ENCODE measurements at regions not wholly inside any gene's neighbourhood (a gene's known extent, or its start where the extent isn't known, plus 50 kb on each side); places are given as distances from the start of the nearest gene placed in this dataset.

DNA sequence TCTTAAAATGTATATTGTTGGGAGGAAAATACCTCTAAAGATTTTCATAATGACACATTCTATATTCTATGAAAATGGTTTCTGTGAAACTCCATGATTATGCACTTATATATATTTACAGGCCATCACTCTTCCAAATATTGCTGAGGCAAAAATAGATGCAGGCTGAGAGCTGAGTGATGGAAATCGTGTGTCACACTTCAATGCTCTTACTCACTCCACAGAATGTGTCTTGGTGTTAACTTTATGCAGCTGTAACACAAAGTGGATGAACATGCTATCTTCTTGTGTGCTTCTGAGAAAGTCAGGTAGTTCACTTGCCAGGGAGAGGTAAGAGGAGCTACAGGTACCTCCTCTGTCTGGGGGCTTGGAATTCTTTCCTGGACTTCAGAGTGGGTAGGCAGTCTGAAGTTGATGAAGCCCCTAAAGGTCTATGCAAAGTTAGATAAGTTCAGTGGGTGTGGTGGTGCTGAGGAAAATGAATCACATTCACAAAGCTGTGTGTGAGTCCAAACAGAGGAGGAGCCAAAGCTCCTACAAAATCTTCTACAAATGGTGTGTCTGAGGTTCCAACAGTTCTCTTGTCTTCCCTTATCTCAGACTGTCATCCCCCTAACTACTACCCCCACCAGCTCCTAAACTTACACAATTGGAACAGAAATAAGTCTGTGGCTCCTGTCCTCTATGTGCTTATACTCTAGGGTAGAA, 74.2 kb upstream of the ST6GAL2 start:
- Histone ChIP-seq H3K36me3 (no peaks in the 10 kb centered on the region), H3K9me3 (no peaks in the 10 kb centered on the region), H3K4me3 (no peak overlapping the region), H3K27ac (replicated peaks in 1 of 4) (no peak overlapping the region), H3K27me3 (no peaks in the 10 kb centered on the region), H3K4me1 (no peaks in the 10 kb centered on the region)
- DNase-seq (ENCODE audit: extremely low spot score): no peak
- intact Hi-C loops (cut with DNase I): no loop called here
- 71% methylated on average over 1 of the region's 1 CpG for WGBS
- TF ChIP-seq POLR2AphosphoS5 (IDR thresholded peaks at IDR 0.05) (no peak), EP300 (IDR thresholded peaks at IDR 0.05) (no peak), POLR2A (IDR thresholded peaks at IDR 0.05; ENCODE audit: low read depth) (no peak)
- TF ChIP-seq, protein P1, sequence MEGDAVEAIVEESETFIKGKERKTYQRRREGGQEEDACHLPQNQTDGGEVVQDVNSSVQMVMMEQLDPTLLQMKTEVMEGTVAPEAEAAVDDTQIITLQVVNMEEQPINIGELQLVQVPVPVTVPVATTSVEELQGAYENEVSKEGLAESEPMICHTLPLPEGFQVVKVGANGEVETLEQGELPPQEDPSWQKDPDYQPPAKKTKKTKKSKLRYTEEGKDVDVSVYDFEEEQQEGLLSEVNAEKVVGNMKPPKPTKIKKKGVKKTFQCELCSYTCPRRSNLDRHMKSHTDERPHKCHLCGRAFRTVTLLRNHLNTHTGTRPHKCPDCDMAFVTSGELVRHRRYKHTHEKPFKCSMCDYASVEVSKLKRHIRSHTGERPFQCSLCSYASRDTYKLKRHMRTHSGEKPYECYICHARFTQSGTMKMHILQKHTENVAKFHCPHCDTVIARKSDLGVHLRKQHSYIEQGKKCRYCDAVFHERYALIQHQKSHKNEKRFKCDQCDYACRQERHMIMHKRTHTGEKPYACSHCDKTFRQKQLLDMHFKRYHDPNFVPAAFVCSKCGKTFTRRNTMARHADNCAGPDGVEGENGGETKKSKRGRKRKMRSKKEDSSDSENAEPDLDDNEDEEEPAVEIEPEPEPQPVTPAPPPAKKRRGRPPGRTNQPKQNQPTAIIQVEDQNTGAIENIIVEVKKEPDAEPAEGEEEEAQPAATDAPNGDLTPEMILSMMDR (IDR thresholded peaks at IDR 0.05): no peak

DNA sequence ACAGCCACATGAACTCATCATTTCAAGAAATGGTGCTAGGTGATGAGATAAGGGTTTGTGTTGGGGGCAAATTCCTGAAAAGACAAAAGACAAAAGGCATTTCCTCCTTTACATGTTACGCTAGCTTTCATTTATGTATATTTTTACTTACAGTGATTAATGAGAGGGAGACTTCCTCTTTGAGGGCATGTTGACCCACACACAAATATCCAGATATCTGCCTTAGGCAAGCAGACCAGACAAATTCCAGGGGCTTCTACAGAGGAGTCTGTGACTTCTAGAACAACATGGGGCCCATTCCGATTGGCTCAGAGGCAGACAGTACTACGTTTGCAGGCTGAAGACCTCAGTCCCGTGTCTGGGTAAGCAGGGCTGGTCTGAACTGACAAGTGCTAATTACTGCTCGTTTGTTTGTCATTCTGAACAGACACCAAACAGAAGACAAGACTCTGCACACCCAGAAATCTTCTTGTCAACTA, 74.8 kb upstream of the ST6GAL2 start:
- DNase-seq (ENCODE audit: extremely low spot score): no peak
- H3K36me3 ChIP-seq: no peaks in the 10 kb centered on the region
- TF ChIP-seq EP300 (IDR thresholded peaks at IDR 0.05) (no peak), POLR2AphosphoS5 (IDR thresholded peaks at IDR 0.05) (no peak), POLR2A (IDR thresholded peaks at IDR 0.05; ENCODE audit: low read depth) (no peak)
- TF ChIP-seq, protein P1 (IDR thresholded peaks at IDR 0.05): no peak
- no peaks in the 10 kb centered on the region for H3K4me1 ChIP-seq
- H3K27me3 ChIP-seq: no peaks in the 10 kb centered on the region
- no peaks in the 10 kb centered on the region for H3K9me3 ChIP-seq
- intact Hi-C loops (cut with DNase I): no loop called here
- no peak overlapping the region for H3K4me3 ChIP-seq
- WGBS: 56% methylated on average over 5 of the region's 5 CpGs
- H3K27ac ChIP-seq (replicated peaks in 1 of 4): no peak overlapping the region

DNA sequence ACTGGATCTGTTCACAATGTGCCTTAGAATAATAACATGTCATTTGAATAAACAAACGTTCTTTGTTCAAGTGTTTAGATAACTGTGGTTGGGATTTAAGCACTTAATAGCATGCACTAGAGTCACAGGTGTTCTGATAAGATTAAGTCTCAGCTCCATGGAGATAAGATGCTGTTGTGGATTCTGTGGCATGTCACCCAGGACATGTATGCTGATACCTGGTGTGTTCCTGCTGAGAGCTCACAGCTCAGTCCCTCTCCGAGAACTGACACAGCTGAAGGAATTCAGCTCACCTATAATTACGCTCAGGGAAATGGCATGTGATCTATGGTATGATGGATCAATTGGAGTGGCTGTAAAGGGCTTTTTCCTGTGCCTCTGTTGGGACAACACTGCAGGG, 75.4 kb upstream of the ST6GAL2 start:
- intact Hi-C loops (cut with DNase I): no loop called here
- H3K27me3 ChIP-seq: no peaks in the 10 kb centered on the region
- no peak for DNase-seq (ENCODE audit: extremely low spot score)
- 54% methylated on average over 3 of the region's 3 CpGs for WGBS
- H3K27ac ChIP-seq (replicated peaks in 1 of 4): no peak overlapping the region
- TF ChIP-seq, protein P1 (IDR thresholded peaks at IDR 0.05): no peak
- TF ChIP-seq EP300 (IDR thresholded peaks at IDR 0.05): no peak
- no peak for TF ChIP-seq POLR2A (IDR thresholded peaks at IDR 0.05; ENCODE audit: low read depth)
- TF ChIP-seq POLR2AphosphoS5 (IDR thresholded peaks at IDR 0.05): no peak
- H3K4me3 ChIP-seq: no peak overlapping the region
- no peaks in the 10 kb centered on the region for H3K9me3 ChIP-seq
- H3K36me3 ChIP-seq: no peaks in the 10 kb centered on the region
- no peaks in the 10 kb centered on the region for H3K4me1 ChIP-seq

DNA sequence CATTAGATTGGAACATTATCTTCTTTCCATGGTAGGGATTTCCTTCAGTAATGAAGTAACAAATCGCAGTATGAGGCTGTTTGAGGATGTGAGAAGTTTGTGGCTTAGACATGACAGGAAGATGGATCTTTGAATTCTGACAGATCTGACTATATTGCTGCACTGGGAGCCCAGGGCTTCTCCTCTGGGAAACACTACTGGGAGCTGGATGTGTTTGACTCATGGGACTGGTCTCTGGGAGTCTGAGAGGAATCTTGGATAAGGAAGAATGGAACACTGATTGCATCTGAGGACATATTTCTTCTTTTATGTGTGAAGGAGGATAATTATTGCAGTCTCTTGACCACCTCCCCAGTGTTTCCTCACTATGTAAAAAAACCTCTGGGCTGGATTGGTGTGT, 77.2 kb upstream of the ST6GAL2 start:
- intact Hi-C loops (cut with DNase I): no loop called here
- no peaks in the 10 kb centered on the region for H3K4me1 ChIP-seq
- no peak overlapping the region for H3K27ac ChIP-seq (replicated peaks in 1 of 4)
- H3K4me3 ChIP-seq: no peak overlapping the region
- TF ChIP-seq, protein P1 (IDR thresholded peaks at IDR 0.05): no peak
- no peak for TF ChIP-seq POLR2AphosphoS5 (IDR thresholded peaks at IDR 0.05)
- no peak for TF ChIP-seq POLR2A (IDR thresholded peaks at IDR 0.05; ENCODE audit: low read depth)
- no peak for TF ChIP-seq EP300 (IDR thresholded peaks at IDR 0.05)
- DNase-seq (ENCODE audit: extremely low spot score): no peak
- no peaks in the 10 kb centered on the region for H3K36me3 ChIP-seq
- H3K27me3 ChIP-seq: no peaks in the 10 kb centered on the region
- no peaks in the 10 kb centered on the region for H3K9me3 ChIP-seq
- WGBS: 50% methylated on average over 1 of the region's 1 CpG

DNA sequence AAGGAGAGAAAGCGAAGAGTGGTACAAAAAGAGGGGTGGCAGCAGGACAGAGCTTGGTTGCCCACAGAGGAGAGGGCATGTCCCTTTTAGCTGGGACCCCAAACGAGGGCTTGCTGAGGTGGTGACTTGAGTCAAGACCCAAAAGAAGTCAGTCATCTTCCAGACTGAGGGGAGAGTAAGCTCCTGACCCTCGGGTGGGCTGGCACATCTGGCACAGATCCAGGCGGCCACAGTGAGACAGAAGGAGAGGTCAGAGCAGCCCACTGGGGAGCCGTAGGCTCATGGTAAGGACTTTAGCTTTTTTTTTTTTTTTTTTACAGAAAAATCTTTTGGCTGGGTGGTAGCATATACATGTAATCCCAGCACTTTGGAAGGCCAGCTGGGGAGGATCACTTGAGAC, 77.9 kb upstream of the ST6GAL2 start:
- Histone ChIP-seq H3K4me3 (no peak overlapping the region), H3K4me1 (no peaks in the 10 kb centered on the region), H3K9me3 (no peaks in the 10 kb centered on the region), H3K27me3 (no peaks in the 10 kb centered on the region), H3K27ac (replicated peaks in 1 of 4) (no peak overlapping the region), H3K36me3 (no peaks in the 10 kb centered on the region)
- no peak for TF ChIP-seq POLR2AphosphoS5 (IDR thresholded peaks at IDR 0.05)
- TF ChIP-seq, protein P1 (IDR thresholded peaks at IDR 0.05): no peak
- TF ChIP-seq POLR2A (IDR thresholded peaks at IDR 0.05; ENCODE audit: low read depth): no peak
- TF ChIP-seq EP300 (IDR thresholded peaks at IDR 0.05): no peak
- no peak for DNase-seq (ENCODE audit: extremely low spot score)
- intact Hi-C loops (cut with DNase I): no loop called here
- WGBS: 84% methylated on average over 5 of the region's 5 CpGs

All from esophagus muscularis mucosa (tissue), 4 donors.